Esophagus muscularis mucosa (tissue), 4 donors: ENCODE measurements at regions not wholly inside any gene's neighbourhood (a gene's known extent, or its start where the extent isn't known, plus 50 kb on each side); places are given as distances from the start of the nearest gene placed in this dataset.

ENCODE experiments used
- DNase-seq: peaks from one replicate; pipeline ENCODE4 v3.0.0-alpha.2; 2017; ENCODE audit errors: extremely low spot score
- H3K27ac ChIP-seq, 4 donors: fragments of 200-600 bp; sonication (generic); replicated peaks in 1 of 4; 1 replicate in 3 of 4; 2 replicates in 1 of 4; pipeline ENCODE4 v1.5.1; 2016 to 2019; ENCODE audit warnings: mild to moderate bottlenecking in 1 of 4
- H3K27me3 ChIP-seq, 4 donors: fragments of 200-600 bp; sonication (generic); one replicate each; pipeline versions ENCODE4 v1.5.1 to v1.6.0; 2016 to 2019
- H3K36me3 ChIP-seq, 4 donors: fragments of 200-600 bp; sonication (generic); one replicate each; pipeline ENCODE4 v1.5.1; 2016 to 2019
- H3K4me1 ChIP-seq, 4 donors: fragments of 200-600 bp; sonication (generic); one replicate each; pipeline ENCODE4 v1.5.1; 2016 to 2019
- H3K4me3 ChIP-seq, 4 donors: fragments of 200-600 bp; sonication (generic); 1 replicate in 2 of 4; 2 replicates in 2 of 4; pipeline ENCODE4 v1.5.1; 2016 to 2019; ENCODE audit warnings: mild to moderate bottlenecking in 4 of 4, moderate library complexity in 1 of 4
- H3K9me3 ChIP-seq, 4 donors: fragments of 200-600 bp; sonication (generic); 1 replicate in 3 of 4; 2 replicates in 1 of 4; pipeline ENCODE4 v1.5.1; 2016 to 2019
- EP300 ChIP-seq: sonication (generic); formaldehyde crosslinking; IDR thresholded peaks from one replicate; pipeline ENCODE4 v1.6.1; 2017; ENCODE audit warnings: antibody characterized with exemption
- POLR2A ChIP-seq: fragments of 450-650 bp; IDR thresholded peaks from one replicate; pipeline ENCODE4 v1.6.1; 2017; ENCODE audit warnings: antibody characterized with exemption, moderate library complexity, mild to moderate bottlenecking, low read depth
- POLR2AphosphoS5 ChIP-seq, 2 donors: sonication (generic); formaldehyde crosslinking; IDR thresholded peaks; one replicate each; pipeline ENCODE4 v1.6.1; 2017; ENCODE audit warnings: antibody characterized with exemption in 2 of 2
- WGBS: methylation state at CpG from one replicate; pipeline ENCODE4 v1.1.5; 2018; 5-methylcytosine and 5-hydroxymethylcytosine counted together
- intact Hi-C: fragments of 100-400 bp; cut with DNase I; formaldehyde crosslinking; loops from one replicate; pipeline ENCODE4 v1.15.1; 2023
- TF ChIP-seq, protein P1 (sequence below), 3 experiments: fragments of 200-600 bp in 2 of 3; fragments of 450-650 bp in 1 of 3; sonication (generic) in 2 of 3; IDR thresholded peaks; one replicate each; pipeline ENCODE4 v1.5.1; 2017 to 2019; ENCODE audit warnings: antibody characterized with exemption in 3 of 3, mild to moderate bottlenecking in 2 of 3, moderate library complexity in 1 of 3

GRCh38 chr2:221705185-221705877 is 133.2 kb upstream of the EPHA4 start:
- no peak for DNase-seq
- Histone ChIP-seq H3K4me1 (no peaks in the 10 kb centered on the region), H3K27me3 (no peaks in the 10 kb centered on the region), H3K4me3 (no peak overlapping the region), H3K9me3 (no peaks in the 10 kb centered on the region), H3K27ac (no peak overlapping the region), H3K36me3 (no peaks in the 10 kb centered on the region)
- intact Hi-C loops: no loop called here
- WGBS: 75% methylated on average over 6 of the region's 6 CpGs
- TF ChIP-seq POLR2A (no peak), POLR2AphosphoS5 (IDR thresholded peaks at IDR 0.05) (no peak), EP300 (no peak)
- TF ChIP-seq, protein P1, sequence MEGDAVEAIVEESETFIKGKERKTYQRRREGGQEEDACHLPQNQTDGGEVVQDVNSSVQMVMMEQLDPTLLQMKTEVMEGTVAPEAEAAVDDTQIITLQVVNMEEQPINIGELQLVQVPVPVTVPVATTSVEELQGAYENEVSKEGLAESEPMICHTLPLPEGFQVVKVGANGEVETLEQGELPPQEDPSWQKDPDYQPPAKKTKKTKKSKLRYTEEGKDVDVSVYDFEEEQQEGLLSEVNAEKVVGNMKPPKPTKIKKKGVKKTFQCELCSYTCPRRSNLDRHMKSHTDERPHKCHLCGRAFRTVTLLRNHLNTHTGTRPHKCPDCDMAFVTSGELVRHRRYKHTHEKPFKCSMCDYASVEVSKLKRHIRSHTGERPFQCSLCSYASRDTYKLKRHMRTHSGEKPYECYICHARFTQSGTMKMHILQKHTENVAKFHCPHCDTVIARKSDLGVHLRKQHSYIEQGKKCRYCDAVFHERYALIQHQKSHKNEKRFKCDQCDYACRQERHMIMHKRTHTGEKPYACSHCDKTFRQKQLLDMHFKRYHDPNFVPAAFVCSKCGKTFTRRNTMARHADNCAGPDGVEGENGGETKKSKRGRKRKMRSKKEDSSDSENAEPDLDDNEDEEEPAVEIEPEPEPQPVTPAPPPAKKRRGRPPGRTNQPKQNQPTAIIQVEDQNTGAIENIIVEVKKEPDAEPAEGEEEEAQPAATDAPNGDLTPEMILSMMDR (IDR thresholded peaks at IDR 0.05): no peak

DNA sequence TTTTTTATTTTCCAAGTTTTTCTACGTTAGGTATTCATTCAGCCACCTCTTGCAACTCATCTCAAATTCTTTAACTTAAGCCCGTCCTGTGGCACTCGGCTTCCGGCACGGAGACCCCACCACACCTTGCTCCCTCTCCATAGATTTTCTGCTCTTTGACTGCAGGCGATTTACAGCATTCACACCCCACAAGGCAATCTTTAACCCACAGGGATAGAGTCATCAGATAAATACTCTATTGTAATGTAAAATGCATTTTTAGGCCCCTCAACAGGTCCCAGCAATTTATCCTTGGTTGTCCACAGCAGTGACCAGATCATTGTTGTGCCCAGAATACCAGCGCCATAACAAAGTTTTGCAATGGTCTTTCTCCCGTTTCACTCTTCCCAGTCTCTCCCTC is 132.3 kb upstream of the EPHA4 start:
- Histone ChIP-seq H3K36me3 (no peaks in the 10 kb centered on the region), H3K27me3 (no peaks in the 10 kb centered on the region), H3K4me3 (no peak overlapping the region), H3K4me1 (no peaks in the 10 kb centered on the region), H3K27ac (no peak overlapping the region), H3K9me3 (no peaks in the 10 kb centered on the region)
- DNase-seq: no peak
- WGBS: 93% methylated on average over 8 of the region's 8 CpGs
- intact Hi-C loops: no loop called here
- TF ChIP-seq EP300 (no peak), POLR2A (no peak), POLR2AphosphoS5 (IDR thresholded peaks at IDR 0.05) (no peak)
- TF ChIP-seq, protein P1 (IDR thresholded peaks at IDR 0.05): no peak

GRCh38 chr2:221693365-221693764 is 121.3 kb upstream of the EPHA4 start:
- H3K4me3 ChIP-seq: no peak overlapping the region
- 66% methylated on average over 2 of the region's 2 CpGs for WGBS
- TF ChIP-seq POLR2AphosphoS5 (IDR thresholded peaks at IDR 0.05): no peak
- TF ChIP-seq, protein P1 (IDR thresholded peaks at IDR 0.05): no peak
- TF ChIP-seq POLR2A: no peak
- no peak for TF ChIP-seq EP300
- no peak for DNase-seq
- H3K27ac ChIP-seq: no peak overlapping the region
- H3K36me3 ChIP-seq: no peaks in the 10 kb centered on the region
- H3K27me3 ChIP-seq: no peaks in the 10 kb centered on the region
- H3K9me3 ChIP-seq: no peaks in the 10 kb centered on the region
- no peaks in the 10 kb centered on the region for H3K4me1 ChIP-seq
- intact Hi-C loops: no loop called here

- no peaks in the 10 kb centered on the region for H3K4me1 ChIP-seq
- H3K27me3 ChIP-seq: no peaks in the 10 kb centered on the region
- H3K36me3 ChIP-seq: no peaks in the 10 kb centered on the region
- no peak for DNase-seq
- H3K9me3 ChIP-seq: no peaks in the 10 kb centered on the region
- H3K27ac ChIP-seq: no peak overlapping the region
- TF ChIP-seq POLR2A (no peak), POLR2AphosphoS5 (IDR thresholded peaks at IDR 0.05) (no peak), EP300 (no peak)
- TF ChIP-seq, protein P1 (IDR thresholded peaks at IDR 0.05): no peak
- H3K4me3 ChIP-seq: no peak overlapping the region
- intact Hi-C loops: no loop called here
- 97% methylated on average over 1 of the region's 1 CpG for WGBS
These were observed 119.5 kb upstream of the EPHA4 start for GRCh38 chr2:221691571-221691970.

- 71% methylated on average over 7 of the region's 7 CpGs for WGBS
- no peaks in the 10 kb centered on the region for H3K4me1 ChIP-seq
These were observed 117.0 kb upstream of the EPHA4 start for GRCh38 chr2:221689140-221689539.

More at GRCh38 chr2:221689140-221689539, 117.0 kb upstream of the EPHA4 start:
- no peak for TF ChIP-seq POLR2A
- TF ChIP-seq POLR2AphosphoS5 (IDR thresholded peaks at IDR 0.05): no peak
- TF ChIP-seq, protein P1 (IDR thresholded peaks at IDR 0.05): no peak
- no peak for TF ChIP-seq EP300
- no peak for DNase-seq
- no peak overlapping the region for H3K27ac ChIP-seq
- intact Hi-C loops: no loop called here
- H3K9me3 ChIP-seq: no peaks in the 10 kb centered on the region
- no peaks in the 10 kb centered on the region for H3K27me3 ChIP-seq
- H3K4me3 ChIP-seq: no peak overlapping the region
- H3K36me3 ChIP-seq: no peaks in the 10 kb centered on the region
